HG02970 (cell line): ENCODE measurements at regions not wholly inside any gene's neighbourhood (a gene's known extent, or its start where the extent isn't known, plus 50 kb on each side); places are given as distances from the start of the nearest gene placed in this dataset.
"Not testable (repeated sequence)": the region's sequence is repeated elsewhere in the genome, so short reads cannot be mapped to it uniquely, and the experiment has no call there.

Experiments used
- ATAC-seq: cut with Tn5 transposase; IDR thresholded peaks from one replicate; pipeline ENCODE4 v1.9.1; 2021; ENCODE audit warnings: mild to moderate bottlenecking, moderate library complexity, moderate number of reproducible peaks; ENCODE audit not compliant: unreplicated experiment, low FRiP score

DNA sequence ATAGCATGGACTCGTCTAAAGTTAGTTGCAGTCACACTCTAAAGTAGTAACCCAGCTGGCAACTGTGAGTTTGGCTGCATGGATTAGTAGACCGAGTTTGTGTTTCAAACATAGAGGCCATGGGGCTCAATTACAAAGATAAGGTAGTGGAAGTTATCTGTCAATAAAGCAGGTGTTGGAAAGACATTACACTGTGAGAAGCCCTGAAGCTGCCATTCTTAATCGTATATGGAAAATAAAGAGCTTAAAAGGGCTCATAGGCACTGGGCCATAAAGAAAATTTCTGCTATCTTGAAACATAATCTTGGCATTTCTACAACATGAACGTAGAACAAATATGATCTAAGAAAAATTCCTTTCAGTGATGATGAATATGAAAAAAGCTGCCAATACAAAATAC is 837.7 kb downstream of the REEP3 start:
- ATAC-seq: no peak

DNA sequence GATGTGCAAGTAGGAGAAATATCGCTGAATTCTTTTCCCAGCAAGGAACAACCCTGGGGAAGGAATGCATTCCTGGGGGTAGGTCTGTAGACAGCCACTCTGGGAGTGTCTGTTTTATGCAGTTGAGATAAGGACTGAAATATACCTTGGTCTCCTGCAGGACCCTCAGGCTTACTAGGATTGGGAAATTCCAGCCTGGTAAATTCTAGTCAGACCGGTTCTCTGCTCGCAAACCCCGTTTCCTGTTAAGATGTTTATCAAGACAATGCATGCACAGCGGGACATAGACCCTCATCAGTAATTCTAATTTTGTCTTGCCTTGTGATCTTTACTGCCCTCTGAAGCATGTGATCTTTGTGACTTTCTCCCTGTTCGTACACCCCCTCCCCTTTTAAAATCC is 839.0 kb downstream of the REEP3 start:
- not testable (repeated sequence) for ATAC-seq

DNA sequence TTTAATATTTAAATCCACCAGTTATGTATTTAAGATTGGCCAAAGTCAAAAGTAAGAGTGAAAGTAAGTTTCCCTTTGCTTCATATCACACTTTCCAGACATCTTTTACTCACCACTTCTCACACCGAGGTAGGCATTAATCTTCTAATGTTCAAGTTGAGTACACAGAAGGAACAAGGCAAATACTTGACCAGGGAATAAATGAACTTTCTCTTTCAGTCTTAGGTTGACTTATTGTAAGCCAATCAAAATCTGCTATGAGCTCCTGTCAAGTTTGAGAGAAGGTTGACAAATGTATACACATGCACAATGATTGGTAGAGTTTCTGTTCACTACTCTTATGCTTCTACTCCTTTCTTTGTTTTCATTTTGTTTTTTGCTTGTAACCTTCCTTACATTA is 842.5 kb downstream of the REEP3 start:
- no peak for ATAC-seq

DNA sequence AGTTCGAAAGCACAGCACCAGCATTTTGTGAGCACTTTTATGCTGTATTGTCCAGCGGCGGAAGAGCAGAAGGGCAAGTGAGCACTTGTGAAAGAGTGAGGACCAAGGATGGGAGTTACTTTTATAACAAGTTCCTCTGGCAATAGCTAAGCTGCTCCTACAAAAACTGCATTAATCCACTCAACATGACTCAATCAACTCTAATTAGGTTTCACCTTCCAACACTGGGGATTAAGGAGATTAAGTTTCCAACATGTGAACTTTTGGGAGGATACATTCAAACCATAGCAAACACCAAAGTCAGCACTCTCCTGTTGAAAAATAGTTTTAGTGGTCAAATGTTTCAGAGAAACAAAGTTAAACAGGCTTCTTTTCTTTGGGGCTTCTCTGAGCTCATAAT is 844.5 kb downstream of the REEP3 start:
- ATAC-seq: no peak

DNA sequence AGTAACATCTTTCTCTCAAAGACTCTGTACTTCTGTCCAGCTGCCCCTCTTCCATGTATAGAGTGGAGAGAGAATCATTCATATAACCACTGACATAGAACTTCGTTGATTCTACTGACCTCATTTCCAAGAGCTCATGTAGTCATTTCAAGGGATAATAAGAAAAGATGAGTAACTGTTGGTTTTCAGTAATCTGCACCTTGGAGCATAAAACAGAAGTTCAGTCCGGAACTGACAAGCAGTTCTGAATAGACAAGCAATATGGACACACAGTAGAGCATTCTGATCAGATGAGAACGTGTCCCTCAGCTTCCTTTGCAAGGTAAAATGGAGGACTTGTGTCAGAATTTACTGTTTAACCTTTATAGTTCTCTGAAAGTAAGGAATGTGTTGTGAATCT is 847.1 kb downstream of the REEP3 start:
- ATAC-seq: no peak

DNA sequence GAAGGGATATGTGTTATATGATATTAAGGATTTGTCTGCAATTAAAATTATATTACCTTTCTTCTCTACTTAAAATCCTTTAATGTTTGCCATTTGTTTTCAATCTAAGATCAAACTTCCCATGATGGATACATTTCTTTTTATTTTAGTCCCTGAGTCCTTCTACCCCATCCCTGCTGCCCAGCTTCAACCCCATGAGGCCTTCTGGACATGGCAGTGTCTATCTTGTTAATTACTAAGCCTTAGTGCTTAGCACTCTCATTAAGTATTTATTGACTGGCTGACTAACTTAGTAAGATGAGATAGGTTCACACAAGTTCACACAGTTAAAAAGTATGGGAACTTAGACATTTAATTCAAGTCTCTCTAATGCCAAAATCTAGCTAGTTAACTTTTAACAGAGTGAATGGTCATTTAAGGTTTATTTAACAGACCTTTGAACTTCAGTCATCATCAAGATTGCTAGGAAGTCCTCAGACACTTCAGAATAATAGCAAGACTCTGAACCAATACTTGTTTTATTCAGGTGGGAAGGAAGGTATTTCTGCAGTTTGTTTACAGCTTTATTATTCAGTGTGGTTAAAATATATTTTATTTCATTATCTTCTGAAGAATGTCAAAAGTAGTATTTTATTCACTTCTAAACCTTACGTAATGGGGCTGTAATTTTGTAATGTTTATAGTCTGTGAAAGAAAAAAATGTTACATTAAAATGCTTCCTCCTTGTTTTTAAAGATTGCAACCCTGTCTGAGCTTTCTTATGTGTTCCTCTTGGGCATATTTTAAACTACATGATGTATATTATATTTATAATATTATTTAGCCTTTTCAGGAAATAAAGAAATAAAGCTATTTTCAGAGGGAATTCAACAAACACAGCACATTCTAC is 848.9 kb downstream of the REEP3 start:
- no peak for ATAC-seq

DNA sequence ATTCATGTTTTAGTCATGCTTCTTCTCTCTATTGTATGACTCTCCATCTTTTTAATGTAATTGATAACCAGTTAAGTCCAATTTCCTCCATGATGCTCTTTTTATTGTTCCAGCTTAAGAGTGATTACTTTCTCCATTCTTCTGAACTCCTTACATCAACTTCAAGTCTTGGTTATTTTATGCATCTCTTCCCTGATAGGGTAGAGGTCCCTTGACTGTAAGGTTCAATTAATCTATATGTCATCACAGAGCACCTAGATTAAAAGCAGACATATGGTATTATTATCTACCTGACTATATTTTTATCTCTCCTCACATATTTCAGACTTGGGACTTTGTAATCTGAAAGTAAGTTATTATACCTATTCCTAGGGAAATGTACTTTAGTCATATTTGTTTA is 853.1 kb downstream of the REEP3 start:
- ATAC-seq: no peak

DNA sequence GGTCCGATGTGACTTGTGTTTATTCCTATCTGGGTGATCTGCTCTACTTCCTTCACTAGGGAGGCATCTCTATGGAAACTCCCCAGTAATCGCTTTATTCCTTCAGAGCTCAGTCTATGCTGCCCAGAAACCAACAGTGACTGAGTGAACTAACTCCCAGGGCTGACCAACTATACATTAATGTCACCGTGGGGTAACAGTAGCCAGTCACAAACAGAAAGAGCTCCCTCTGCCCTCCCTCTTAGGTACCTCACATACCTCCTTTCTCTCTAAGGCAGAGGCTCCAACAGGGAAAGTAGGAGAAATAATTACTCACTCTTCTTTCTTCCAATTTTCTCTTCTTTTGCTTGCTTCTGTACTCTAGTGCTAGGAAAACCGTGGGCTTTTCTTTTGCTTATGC is 855.0 kb downstream of the REEP3 start:
- no peak for ATAC-seq

DNA sequence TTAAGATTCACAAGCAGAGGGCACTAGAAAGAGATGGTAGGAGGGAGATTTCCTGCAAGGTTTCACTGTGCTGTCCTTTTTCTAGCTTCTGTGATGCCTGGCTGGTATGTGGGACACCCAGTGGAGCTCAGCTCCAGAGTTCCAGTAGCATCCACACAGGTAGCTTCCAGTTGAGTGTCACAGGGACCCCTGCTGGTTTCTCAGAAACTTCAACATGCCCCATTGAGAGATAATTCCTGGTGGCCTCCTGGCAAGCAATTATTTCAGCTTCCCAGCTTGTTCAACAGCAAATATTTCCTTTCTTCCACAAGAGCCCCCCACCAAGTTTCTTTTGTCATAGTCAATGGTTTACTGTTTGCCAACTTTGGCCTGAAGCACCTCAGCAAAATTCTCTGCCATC is 858.7 kb downstream of the REEP3 start:
- ATAC-seq: no peak

DNA sequence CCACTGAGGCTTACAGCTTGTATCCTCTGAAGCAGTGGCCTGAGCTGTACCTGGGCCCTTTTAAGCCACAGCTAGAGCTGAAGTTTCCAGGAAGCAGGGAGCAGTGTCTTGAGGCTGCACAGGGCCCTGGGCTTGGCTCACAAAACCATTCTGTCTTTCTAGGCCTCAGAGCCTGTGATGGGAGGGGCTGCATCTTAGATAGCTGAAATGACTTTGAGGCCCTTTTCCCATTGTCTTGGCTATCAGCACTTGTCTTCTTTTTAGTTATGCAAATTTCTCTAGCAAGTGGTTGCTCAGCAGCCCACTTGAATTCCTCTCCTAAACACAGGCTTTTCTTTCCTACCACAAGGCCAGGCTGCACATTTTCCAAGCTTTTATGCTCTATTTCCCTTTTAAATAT is 864.2 kb downstream of the REEP3 start:
- no peak for ATAC-seq

DNA sequence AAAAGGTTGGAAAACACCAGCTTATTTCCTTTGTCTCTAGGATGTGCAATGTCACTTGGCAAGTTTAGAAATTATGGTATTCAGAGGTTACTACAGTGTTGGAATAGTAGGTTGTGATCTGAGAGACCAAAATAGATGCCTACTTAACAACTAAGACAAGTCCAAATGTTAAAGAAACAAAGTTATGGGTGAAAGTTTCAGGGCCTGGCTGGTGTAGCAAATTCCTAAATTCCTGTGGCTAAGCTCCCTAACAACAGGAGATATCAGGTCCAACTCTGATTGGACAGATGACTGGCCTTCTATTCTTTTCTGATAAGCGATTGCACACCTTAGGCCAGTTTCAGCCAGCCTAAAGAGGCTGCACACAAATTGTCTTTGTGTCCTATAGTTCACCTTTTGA is 873.5 kb downstream of the REEP3 start:
- ATAC-seq: no peak

DNA sequence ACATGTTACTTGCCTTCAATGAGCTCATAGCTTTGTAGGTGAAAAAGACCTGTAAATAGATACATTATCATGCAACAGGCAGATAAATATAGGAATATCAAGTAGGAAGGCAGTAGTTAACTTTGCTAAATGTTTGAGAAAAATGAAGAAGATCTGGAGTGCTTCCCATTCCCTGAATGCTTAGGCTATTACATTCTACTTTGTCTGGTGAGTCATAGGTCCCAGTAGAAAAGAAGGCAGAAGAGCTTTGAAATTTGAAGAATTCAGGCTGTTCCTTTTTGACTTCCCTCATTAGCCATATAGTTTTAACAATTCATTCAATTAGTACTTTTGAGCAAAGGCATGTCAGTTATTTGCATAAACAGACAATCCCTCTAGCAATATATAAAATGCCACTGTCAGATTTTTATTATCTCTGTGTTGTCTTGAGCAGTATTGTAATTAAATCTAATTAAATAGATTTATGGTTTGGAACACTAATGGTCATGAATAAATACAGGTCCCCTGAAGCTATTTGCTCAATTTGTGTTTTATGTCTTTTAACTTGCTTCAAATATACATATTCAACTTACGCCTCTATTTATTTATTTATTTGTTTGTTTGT is 875.0 kb downstream of the REEP3 start:
- ATAC-seq: no peak

DNA sequence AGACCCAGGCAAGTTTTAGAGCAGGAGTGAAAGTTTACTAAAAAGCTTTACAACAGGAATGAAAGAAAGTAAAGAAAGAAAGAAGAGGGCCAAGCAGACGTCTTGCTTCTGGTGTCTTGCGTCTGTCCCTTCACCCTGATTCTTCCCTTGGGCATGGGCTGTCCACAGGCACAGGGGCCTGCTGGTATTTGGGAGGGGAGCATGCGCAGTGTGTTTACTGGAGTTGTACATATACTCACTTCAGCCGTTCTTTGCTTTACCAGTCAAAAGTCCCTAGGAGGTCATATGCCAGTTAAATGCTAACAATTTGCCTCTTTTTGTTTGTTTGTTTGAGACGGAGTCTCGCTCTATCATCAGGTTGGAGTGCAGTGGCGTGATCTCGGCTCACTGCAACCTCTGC is 875.9 kb downstream of the REEP3 start:
- ATAC-seq: no peak

DNA sequence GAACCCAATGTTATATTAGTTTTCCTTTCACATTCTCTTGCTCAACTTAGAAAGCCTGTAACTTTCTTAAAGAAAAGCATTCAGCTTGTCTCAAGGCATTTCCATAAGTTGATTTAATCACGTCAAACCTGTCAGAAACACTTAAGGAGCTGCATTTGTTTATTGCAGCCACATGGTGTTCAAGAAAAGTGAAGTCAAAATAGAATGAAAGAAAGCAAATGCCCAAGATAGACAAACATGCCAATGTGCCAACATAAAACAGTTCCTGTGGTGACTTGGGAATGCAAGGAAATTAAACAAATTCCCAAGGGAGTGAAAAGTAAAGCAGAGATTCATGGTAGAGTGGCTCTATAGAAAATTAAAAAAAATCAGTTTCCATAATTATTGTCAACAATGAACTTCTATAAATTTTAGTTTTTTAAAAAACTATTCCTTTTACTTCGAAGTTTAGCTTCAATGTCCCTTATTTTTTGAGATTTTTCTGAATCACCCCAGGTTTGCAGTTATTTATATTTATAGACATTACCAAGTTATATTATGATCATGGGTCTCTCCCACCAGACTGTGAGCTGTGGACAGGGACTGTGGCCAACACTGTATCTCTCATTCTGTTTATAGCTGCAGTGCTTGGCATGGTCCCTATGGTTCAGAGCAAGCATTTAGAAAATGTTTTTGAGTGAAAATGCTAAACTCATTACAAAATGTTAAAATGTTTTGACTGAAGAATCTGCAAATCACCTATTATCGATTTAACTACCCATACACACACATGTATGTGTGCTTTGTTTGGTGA is 887.4 kb downstream of the REEP3 start:
- ATAC-seq: no peak

DNA sequence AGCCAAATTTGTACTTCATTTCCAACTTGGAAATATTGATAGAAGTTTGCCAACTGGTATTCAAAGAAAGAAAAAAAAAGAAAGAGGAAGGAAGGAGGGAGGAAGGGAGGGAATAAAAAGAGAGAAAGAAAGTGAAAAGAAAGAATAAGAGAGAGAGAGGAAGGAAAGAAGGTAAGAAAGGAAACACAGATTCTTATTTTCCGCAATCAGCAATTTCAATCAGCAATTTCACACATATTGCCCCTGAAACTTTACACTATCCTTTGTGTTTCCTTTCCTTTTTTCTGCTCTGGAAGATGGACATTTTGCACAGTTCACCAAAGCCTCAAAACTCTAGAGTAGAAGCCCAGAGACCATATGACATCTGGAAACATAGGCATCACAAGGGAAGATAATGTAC is 888.1 kb downstream of the REEP3 start:
- no peak for ATAC-seq

DNA sequence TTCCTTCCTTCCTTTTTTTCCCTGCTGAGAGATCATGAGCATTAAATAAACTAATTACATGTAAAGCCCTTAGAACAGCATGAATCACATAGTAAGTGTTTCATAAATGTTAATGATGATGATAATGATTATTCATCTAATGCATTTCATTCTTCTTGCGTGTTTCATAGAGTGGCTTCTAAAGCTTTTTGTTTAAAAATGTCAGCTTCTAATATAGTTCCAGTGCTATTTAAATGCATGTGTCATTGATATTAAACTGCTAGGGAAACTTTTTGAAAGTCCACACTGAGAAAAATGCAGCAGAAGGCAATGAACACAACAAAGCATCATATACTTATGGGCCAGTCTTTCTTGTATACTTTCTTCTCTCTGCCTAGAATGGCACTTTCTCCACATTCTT is 894.8 kb downstream of the REEP3 start:
- no peak for ATAC-seq

DNA sequence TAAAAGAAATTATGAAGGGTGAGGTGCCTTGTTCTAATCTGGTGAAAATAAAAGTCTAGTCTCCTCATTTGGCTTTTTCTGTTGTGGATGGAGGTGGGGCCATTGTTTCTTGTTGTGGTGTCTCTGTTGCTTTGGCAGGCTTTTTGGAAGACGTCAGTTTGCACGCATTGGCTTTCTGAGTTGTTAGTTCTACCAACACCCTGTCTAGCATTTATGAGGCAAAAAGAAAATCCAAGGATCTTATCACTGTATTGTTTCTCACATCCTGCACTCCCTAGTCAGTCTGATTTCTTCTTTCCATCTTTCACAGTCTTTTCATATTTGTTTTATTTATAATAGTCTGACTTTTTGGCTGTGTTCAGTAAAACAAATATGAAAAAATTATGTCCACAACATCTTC is 898.3 kb downstream of the REEP3 start:
- ATAC-seq: no peak

DNA sequence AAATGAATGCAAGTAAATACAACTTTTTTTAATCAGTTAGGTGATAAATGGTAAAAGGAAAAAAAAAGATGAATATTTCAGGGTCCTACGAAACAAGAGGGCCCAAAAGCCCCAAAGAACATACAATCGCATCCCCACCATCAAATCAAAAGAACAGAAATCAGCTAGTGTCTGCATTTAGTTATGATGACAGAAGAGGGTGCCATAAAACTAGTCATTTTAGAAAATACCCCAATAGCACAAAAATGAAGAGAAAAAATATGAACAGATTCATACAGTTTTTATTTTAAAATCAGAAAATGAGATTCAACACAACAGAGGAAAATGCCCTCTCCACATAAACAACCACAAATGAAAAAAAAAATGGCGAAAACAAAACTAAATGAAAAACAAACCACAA is 905.5 kb downstream of the REEP3 start:
- ATAC-seq: no peak

DNA sequence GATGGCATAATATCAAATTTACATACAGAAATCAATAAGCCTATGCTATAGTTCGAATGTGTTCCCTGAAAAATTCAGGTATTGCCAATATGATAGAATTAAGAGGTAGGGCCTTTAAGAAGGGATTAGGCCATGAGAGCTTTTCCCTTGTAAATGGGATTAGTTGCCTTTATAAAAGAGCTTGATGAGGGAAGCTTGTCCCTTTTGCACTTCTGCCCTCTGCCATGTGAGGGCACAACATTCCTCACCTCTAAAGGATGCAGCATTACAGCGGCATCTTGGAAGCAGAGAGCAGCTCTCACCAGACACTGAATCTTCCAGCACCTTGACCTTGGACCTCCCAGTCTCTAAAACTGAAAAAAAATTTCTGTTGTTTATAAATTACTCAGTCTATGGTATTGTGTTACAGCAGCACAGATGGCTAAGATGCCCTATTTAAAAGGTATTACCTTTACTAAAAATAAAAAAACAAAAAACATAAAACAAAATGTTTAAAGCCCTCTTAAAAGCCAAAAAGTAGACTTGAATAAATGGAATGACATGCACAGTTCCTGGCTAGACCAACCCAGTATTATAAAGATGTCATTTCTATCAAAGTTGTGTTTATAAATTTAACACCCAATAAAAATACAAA is 909.6 kb downstream of the REEP3 start:
- no peak for ATAC-seq

DNA sequence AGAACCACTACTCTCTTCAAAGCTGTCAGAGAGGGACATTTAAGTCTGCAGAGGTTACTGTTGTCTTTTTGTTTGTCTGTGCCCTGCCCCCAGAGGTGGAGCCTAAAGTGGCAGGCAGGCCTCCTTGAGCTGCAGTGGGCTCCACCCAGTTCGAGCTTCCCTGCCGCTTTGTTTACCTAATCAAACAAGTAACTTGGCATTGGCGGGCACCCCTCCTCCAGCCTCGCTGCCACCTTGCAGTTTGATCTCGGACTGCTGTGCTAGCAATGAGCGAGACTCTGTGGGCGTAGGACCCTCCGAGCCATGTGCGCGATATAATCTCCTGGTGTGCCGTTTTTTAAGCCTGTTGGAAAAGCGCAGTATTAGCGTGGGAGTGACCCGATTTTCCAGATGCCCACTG is 920.7 kb downstream of the REEP3 start:
- ATAC-seq: not testable (repeated sequence)

DNA sequence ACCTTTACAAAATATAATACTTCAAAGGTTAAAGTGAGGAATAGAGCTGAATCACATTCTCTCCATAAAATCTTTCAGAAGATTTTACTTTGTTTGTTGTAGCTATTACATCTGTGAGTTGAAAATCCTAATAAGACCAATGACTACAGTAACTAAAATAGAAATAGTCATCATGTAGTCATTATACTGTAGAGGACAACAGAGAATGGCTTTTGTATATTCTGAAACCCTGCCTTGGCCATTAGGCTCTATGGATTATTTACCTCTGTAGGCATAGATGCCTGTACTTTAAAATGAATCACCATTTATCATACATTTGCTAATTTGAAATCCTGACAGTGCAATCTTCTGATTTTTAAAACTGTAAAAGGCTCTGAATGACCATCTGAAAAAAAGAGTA is 923.0 kb downstream of the REEP3 start:
- no peak for ATAC-seq
